ENCODE measurements at regions not wholly inside any gene's neighbourhood (a gene's known extent, or its start where the extent isn't known, plus 50 kb on each side); places are given as distances from the start of the nearest gene placed in this dataset.

DNA sequence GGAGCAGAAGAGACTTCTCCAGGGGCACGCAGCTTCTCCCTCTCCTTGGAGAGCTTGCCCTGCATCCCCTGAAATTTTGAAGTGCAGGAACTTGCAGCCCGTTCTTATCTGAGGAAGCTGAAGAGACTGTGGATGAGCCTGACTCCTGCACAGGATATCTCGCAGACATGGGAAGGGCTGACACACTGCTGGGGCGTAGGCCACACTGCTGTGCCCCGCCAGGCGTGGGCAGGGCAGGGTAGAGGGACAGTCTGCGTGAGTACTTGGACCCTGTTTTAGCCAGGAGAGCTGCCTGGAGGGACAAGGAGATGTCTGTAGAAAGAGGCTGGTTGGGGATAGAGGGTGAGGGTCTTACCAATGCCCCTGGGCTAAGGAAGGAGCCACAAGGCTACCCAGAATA, 353.7 kb upstream of the NBEA start:
- peaks cover 8% of the 10 kb centered on the region for H3K9me3 Mint-ChIP-seq
- DNase-seq (ENCODE audit: low spot score) (no peak), ATAC-seq (peak; percentile 17 to 50)
- H3K4me3 Mint-ChIP-seq = no peak overlapping the region
- no peaks in the 10 kb centered on the region for H3K27me3 Mint-ChIP-seq
- no peaks in the 10 kb centered on the region for H3K36me3 Mint-ChIP-seq
- H3K27ac Mint-ChIP-seq = no peak overlapping the region
- no peaks in the 10 kb centered on the region for H3K4me1 Mint-ChIP-seq (ENCODE audit: low read depth in 2 of 2)

DNA sequence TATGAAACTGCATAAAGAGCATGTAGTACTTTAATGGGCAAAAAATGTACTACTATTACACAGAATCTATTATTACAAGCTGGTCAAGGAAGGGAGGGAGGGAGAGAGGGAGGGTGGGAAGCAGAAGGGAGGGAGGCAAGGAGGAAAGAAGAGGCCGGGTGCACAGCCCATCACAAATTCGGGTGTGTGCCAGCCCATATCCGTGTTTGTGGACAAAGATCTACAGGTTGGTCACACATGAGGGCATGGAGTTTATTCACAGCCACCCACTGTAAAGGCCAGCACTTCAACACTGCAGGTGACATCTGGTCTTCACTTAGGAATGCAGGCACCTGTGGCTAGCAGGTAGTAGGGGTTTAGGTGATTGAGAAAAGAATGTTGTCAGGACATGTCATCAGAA, 352.5 kb upstream of the NBEA start:
- H3K9me3 Mint-ChIP-seq = peaks cover 9% of the 10 kb centered on the region
- DNase-seq (ENCODE audit: low spot score) (no peak), ATAC-seq (no peak)
- H3K4me3 Mint-ChIP-seq = no peak overlapping the region
- H3K36me3 Mint-ChIP-seq = no peaks in the 10 kb centered on the region
- H3K27ac Mint-ChIP-seq = no peak overlapping the region
- H3K27me3 Mint-ChIP-seq = no peaks in the 10 kb centered on the region
- H3K4me1 Mint-ChIP-seq (ENCODE audit: low read depth in 2 of 2) = no peaks in the 10 kb centered on the region

GRCh38 chr13:34591129-34591528, 350.9 kb upstream of the NBEA start:
- H3K4me3 Mint-ChIP-seq = no peak overlapping the region
- no peak for ATAC-seq
- H3K36me3 Mint-ChIP-seq = no peaks in the 10 kb centered on the region
- no peak overlapping the region for H3K27ac Mint-ChIP-seq
- peaks cover 14% of the 10 kb centered on the region for H3K9me3 Mint-ChIP-seq
- no peaks in the 10 kb centered on the region for H3K27me3 Mint-ChIP-seq
- DNase-seq (ENCODE audit: low spot score) = no peak
- no peaks in the 10 kb centered on the region for H3K4me1 Mint-ChIP-seq (ENCODE audit: low read depth in 2 of 2)

DNA sequence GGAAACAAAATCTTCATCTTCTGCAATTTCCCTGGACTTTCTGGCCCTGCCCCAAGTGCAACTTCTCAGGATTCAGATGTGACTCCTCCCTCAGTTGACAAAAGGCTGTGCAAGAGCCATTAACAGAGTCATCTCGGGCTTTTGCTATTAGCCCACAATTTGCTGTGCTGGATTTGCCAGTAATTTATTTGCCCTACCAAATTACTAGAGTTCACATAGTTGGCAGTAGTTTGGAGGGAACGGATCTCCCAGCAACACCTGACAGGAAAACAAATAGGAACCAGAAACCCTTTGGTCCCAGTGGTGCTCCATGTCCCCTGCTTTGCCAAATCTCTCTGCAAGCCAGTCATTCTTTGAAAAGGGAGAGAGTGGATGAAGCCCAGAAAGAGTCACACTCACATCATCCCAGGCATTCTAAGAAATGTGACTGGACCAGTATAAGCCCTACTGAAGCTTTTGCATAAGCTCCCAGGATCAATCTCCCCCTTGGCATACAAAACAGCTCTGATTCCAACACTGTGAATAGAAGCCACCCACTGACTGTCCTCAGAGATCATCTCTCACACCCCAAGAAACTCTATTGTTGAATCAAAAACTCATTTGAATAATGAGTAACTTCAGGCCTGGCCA, 350.1 kb upstream of the NBEA start:
- ATAC-seq = no peak
- no peak for DNase-seq (ENCODE audit: low spot score)
- Mint-ChIP-seq H3K4me3 (no peak overlapping the region), H3K36me3 (no peaks in the 10 kb centered on the region), H3K27me3 (no peaks in the 10 kb centered on the region), H3K4me1 (ENCODE audit: low read depth in 2 of 2) (no peaks in the 10 kb centered on the region), H3K9me3 (peaks cover 13% of the 10 kb centered on the region), H3K27ac (no peak overlapping the region)

GRCh38 chr13:34593658-34594057, 348.4 kb upstream of the NBEA start:
- Mint-ChIP-seq H3K27ac (no peak overlapping the region), H3K27me3 (no peaks in the 10 kb centered on the region), H3K36me3 (no peaks in the 10 kb centered on the region), H3K9me3 (peaks cover 13% of the 10 kb centered on the region), H3K4me1 (ENCODE audit: low read depth in 2 of 2) (no peaks in the 10 kb centered on the region), H3K4me3 (no peak overlapping the region)
- ATAC-seq (no peak), DNase-seq (ENCODE audit: low spot score) (no peak)

GRCh38 chr13:34594507-34594906, 347.6 kb upstream of the NBEA start:
- Mint-ChIP-seq H3K4me1 (ENCODE audit: low read depth in 2 of 2) (no peaks in the 10 kb centered on the region), H3K27me3 (no peaks in the 10 kb centered on the region), H3K4me3 (no peak overlapping the region), H3K9me3 (peaks cover 15% of the 10 kb centered on the region), H3K27ac (no peak overlapping the region), H3K36me3 (no peaks in the 10 kb centered on the region)
- ATAC-seq (no peak), DNase-seq (ENCODE audit: low spot score) (no peak)

DNA sequence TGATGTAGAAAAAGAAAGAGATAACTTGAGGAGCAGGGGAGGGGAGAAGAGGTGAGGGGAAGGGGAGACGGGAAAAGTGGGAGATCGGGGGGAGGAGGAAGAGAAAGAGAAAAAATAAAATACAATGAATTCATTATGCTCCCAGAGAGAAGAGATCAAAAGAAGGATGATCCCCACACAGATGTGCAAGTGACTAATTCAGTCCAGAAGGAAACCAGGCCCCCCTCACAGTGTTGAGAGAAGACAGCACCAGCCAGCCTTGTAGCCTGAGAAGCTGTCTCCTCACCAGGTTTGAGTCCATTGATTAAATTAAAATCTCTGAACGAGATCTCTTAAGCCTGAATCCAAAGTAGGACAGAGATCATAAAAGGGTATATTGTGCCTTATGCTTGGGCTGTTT, 333.7 kb upstream of the NBEA start:
- ATAC-seq (no peak), DNase-seq (ENCODE audit: low spot score) (no peak)
- Mint-ChIP-seq H3K27me3 (no peaks in the 10 kb centered on the region), H3K4me1 (ENCODE audit: low read depth in 2 of 2) (no peaks in the 10 kb centered on the region), H3K36me3 (no peaks in the 10 kb centered on the region), H3K27ac (no peak overlapping the region), H3K9me3 (peaks cover 6% of the 10 kb centered on the region), H3K4me3 (no peak overlapping the region)

GRCh38 chr13:34611671-34612070, 330.4 kb upstream of the NBEA start:
- Mint-ChIP-seq H3K4me1 (ENCODE audit: low read depth in 2 of 2) (no peaks in the 10 kb centered on the region), H3K27ac (no peak overlapping the region), H3K36me3 (no peaks in the 10 kb centered on the region), H3K27me3 (no peaks in the 10 kb centered on the region), H3K4me3 (no peak overlapping the region), H3K9me3 (peaks cover 6% of the 10 kb centered on the region)
- ATAC-seq = no peak
- DNase-seq (ENCODE audit: low spot score) = no peak

DNA sequence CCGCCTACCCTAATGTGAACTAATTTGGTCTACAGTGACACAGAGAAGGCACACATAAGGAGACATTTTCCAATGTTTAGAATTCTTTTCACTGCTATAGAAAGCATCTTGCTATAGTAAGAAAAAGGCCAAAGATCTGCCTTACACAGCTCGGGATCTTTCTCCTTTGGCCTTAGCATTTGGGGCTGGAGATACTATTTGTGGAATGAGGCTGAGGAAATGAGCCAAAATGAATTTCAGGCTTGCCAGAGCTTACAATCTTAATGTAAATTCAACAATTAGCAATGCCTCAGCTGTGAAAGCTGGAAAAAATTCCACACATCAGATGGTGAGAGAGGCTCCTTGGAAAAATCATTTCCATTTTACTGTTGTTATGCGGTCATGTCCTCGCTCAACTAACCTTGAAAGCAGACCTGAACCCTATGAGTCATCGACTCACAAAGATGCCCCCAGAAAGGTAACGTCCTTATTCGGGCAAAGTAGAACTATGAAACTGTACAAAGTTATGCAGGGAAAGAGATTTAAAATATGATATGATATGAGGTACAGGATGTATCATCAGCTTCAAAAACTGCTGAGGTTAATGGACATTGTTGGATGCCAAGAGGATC, 324.5 kb upstream of the NBEA start:
- Mint-ChIP-seq H3K27ac (no peak overlapping the region), H3K4me1 (ENCODE audit: low read depth in 2 of 2) (no peaks in the 10 kb centered on the region), H3K27me3 (no peaks in the 10 kb centered on the region), H3K36me3 (peaks cover 5% of the 10 kb centered on the region), H3K9me3 (peaks cover 7% of the 10 kb centered on the region), H3K4me3 (no peak overlapping the region)
- DNase-seq (ENCODE audit: low spot score) = no peak
- no peak for ATAC-seq

DNA sequence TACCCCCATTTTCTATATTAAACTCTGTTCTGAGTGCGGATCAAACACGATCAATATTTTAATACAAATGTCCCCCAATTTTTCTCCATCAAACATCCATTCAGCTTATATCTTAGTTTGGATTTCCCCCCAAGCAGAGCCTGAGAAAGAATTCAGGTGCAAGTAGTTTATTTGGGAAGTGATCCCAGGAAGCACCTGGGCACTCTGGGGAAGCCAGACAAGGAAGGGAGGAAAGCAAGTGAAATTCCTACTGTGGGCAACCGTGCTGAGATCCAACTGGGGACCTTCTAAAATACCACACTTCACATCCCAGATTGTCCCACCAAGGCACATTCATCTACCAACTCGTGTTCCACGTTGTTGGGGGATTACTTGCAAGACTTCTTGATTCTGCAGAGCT, 323.4 kb upstream of the NBEA start:
- H3K36me3 Mint-ChIP-seq = peaks cover 5% of the 10 kb centered on the region
- H3K27me3 Mint-ChIP-seq = no peaks in the 10 kb centered on the region
- H3K4me1 Mint-ChIP-seq (ENCODE audit: low read depth in 2 of 2) = no peaks in the 10 kb centered on the region
- H3K4me3 Mint-ChIP-seq = no peak overlapping the region
- no peak for DNase-seq (ENCODE audit: low spot score)
- ATAC-seq = no peak
- peaks cover 7% of the 10 kb centered on the region for H3K9me3 Mint-ChIP-seq
- H3K27ac Mint-ChIP-seq = no peak overlapping the region

DNA sequence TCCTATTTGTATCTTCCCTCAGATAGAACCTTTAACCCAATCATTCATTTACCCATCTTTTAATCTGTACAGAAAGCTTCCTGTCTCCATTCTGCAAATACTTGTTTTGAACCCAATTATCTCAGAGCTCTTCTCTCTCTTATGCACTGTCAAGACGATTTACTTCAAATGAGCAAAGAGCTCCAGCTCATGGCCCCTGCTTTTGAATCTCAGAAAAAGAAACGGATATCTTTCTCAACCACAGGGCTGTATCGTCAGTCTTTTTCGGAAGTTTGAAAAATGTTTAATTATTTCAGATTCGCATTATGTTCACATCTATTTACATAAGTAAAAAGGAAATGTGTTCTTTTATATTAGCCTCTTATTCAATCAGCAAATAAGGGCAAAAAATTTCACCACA, 322.7 kb upstream of the NBEA start:
- Mint-ChIP-seq H3K27me3 (no peaks in the 10 kb centered on the region), H3K36me3 (peaks cover 5% of the 10 kb centered on the region), H3K9me3 (peaks cover 7% of the 10 kb centered on the region), H3K4me3 (no peak overlapping the region), H3K27ac (no peak overlapping the region), H3K4me1 (ENCODE audit: low read depth in 2 of 2) (no peaks in the 10 kb centered on the region)
- ATAC-seq (no peak), DNase-seq (ENCODE audit: low spot score) (no peak)

GRCh38 chr13:34620074-34620850, 321.8 kb upstream of the NBEA start:
- no peaks in the 10 kb centered on the region for H3K4me1 Mint-ChIP-seq (ENCODE audit: low read depth in 2 of 2)

GRCh38 chr13:34620862-34621261, 321.2 kb upstream of the NBEA start:
- Mint-ChIP-seq H3K36me3 (peaks cover 5% of the 10 kb centered on the region), H3K9me3 (peaks cover 3% of the 10 kb centered on the region), H3K4me3 (no peak overlapping the region), H3K27me3 (no peaks in the 10 kb centered on the region), H3K27ac (no peak overlapping the region), H3K4me1 (ENCODE audit: low read depth in 2 of 2) (no peaks in the 10 kb centered on the region)
- no peak for DNase-seq (ENCODE audit: low spot score)
- ATAC-seq = no peak

More at GRCh38 chr13:34620074-34620850, 321.8 kb upstream of the NBEA start:
- DNase-seq (ENCODE audit: low spot score) (no peak), ATAC-seq (no peak)
- Mint-ChIP-seq H3K36me3 (peaks cover 5% of the 10 kb centered on the region), H3K27me3 (no peaks in the 10 kb centered on the region), H3K4me3 (no peak overlapping the region), H3K9me3 (peaks cover 3% of the 10 kb centered on the region), H3K27ac (no peak overlapping the region)

DNA sequence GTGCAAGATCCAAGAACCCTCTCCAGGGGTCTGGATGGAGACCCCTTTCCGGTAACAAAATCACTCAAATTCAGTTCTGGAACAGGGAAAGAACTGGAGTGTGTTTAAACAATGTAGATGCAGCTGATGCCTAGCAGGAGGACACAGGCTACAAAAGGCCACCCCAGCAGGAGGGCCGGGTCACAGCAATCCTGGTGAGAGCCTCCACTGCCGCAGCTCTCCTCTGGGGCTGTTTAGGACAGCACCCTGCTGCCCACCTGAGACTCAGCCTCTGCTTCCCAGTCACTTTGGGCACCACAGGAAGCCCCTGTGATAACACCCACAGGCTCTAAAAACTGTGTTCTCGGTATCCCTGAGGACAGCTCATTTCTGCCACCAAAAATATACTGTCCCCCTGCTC, 318.7 kb upstream of the NBEA start:
- peaks cover 5% of the 10 kb centered on the region for H3K36me3 Mint-ChIP-seq
- H3K4me3 Mint-ChIP-seq = no peak overlapping the region
- ATAC-seq (no peak), DNase-seq (ENCODE audit: low spot score) (no peak)
- no peaks in the 10 kb centered on the region for H3K4me1 Mint-ChIP-seq (ENCODE audit: low read depth in 2 of 2)
- no peak overlapping the region for H3K27ac Mint-ChIP-seq
- no peaks in the 10 kb centered on the region for H3K27me3 Mint-ChIP-seq
- peaks cover 7% of the 10 kb centered on the region for H3K9me3 Mint-ChIP-seq
